Stimulated activated CD4-positive, alpha-beta T cell treated with anti-CD3 and anti-CD28 coated beads, Interleukin-2, amount 100 ng/mL, for 4 hours (primary cell): ENCODE measurements at regions not wholly inside any gene's neighbourhood (a gene's known extent, or its start where the extent isn't known, plus 50 kb on each side); places are given as distances from the start of the nearest gene placed in this dataset.

Experiments
- DNase-seq: peaks from one replicate; pipeline ENCODE4 v3.0.0-alpha.2; 2020; ENCODE audit warnings: low read depth

- no peak for DNase-seq
These were observed 58.8 kb upstream of the MOCS1 start for GRCh38 chr6:39992861-39993622.
